K562 (cell line): ENCODE measurements at regions not wholly inside any gene's neighbourhood (a gene's known extent, or its start where the extent isn't known, plus 50 kb on each side); places are given as distances from the start of the nearest gene placed in this dataset.

ENCODE experiments used
- ATAC-seq: fragments of 200-7000 bp; cut with Tn5 transposase; 3 replicates; pipeline ENCODE4 v1.9.1; 2020; ENCODE audit warnings: moderate library complexity
- BruUV-seq: library from RNA; stranded (reverse); fragments of 400-500 nt; replicated peaks from 2 replicates; lab custom pipeline; 2021; lab: Mats Ljungman, UMichigan
- CTCF ChIA-PET: fragments of 300-600 bp; formaldehyde crosslinking; extraction: SDS; loops from one replicate; lab custom pipeline; 2021; ENCODE audit warnings: low intra/inter-chr PET ratio; lab: Yijun Ruan, JAX
- POLR2A ChIA-PET: fragments of 300-600, 350-650 bp; sonication (Branson Sonifier 250); formaldehyde crosslinking; extraction: SDS; loops from one replicate; lab custom pipeline; 2021; ENCODE audit warnings: antibody characterized with exemption, inconsistent platforms; lab: Yijun Ruan, JAX
- DNase-seq, 4 experiments: peaks; one replicate each; pipeline versions ENCODE4 v3.0.0 to v3.0.0-alpha.2; 2011 to 2018; ENCODE audit warnings: low spot score in 3 of 4, mixed read lengths in 3 of 4; ENCODE audit errors: extremely low read depth in 1 of 4
- FAIRE-seq: peaks from 2 replicates; lab custom pipeline; 2011; peaks lifted over from hg19 to GRCh38; lab: Jason Lieb, UNC
- H2AFZ ChIP-seq: 2 replicates; pipeline ENCODE4 v1.6.0; 2011; ENCODE audit warnings: low read depth, low read length, control low read depth, inconsistent platforms
- H3K27ac ChIP-seq: fragments of 200-600 bp; 3 replicates; pipeline ENCODE4 v1.8.0; 2011; ENCODE audit warnings: low read depth, mild to moderate bottlenecking, control low read depth, inconsistent platforms, low read length, moderate library complexity, mixed read lengths; ENCODE audit errors: extremely low read depth
- H3K27me3 ChIP-seq, 2 experiments: fragments of 300-600 bp in 1 of 2; 2 replicates in 1 of 2; 3 replicates in 1 of 2; pipeline versions ENCODE4 v1.6.0 to v1.8.0; 2011; ENCODE audit warnings: inconsistent platforms in 2 of 2, low read length in 2 of 2, mild to moderate bottlenecking in 1 of 2, mixed read lengths in 1 of 2, moderate library complexity in 1 of 2; ENCODE audit not compliant: control insufficient read depth in 2 of 2, insufficient read depth in 2 of 2
- H3K36me3 ChIP-seq: fragments of 300-600 bp; 3 replicates; pipeline ENCODE4 v1.8.0; 2011; ENCODE audit warnings: mild to moderate bottlenecking, low read length, inconsistent platforms; ENCODE audit not compliant: control insufficient read depth, insufficient read depth
- H3K4me1 ChIP-seq, 2 experiments: fragments of 200-600 bp in 1 of 2; replicated peaks in 1 of 2; 2 replicates in 1 of 2; 3 replicates in 1 of 2; pipeline versions ENCODE4 v1.5.1 to v1.8.0; 2011; ENCODE audit warnings: inconsistent platforms in 2 of 2, low read length in 2 of 2, mild to moderate bottlenecking in 1 of 2, mixed read lengths in 1 of 2, moderate library complexity in 1 of 2; ENCODE audit not compliant: control insufficient read depth in 2 of 2, insufficient read depth in 2 of 2
- H3K4me2 ChIP-seq: 2 replicates; pipeline ENCODE4 v1.6.1; 2011; ENCODE audit warnings: low read length, control low read depth, inconsistent platforms, mixed read lengths; ENCODE audit not compliant: insufficient read depth
- H3K4me3 ChIP-seq: fragments of 200-600 bp; sonication (generic), shearing (Covaris generic); 2 replicates; pipeline ENCODE4 v1.5.1; 2016; ENCODE audit warnings: control low read depth, inconsistent platforms
- H3K79me2 ChIP-seq: fragments of 200-600 bp; 3 replicates; pipeline ENCODE4 v1.8.0; 2011; ENCODE audit warnings: low read length, inconsistent platforms; ENCODE audit not compliant: control insufficient read depth, insufficient read depth
- H3K9ac ChIP-seq, 2 experiments: 2 replicates each; pipeline versions ENCODE4 v1.6.0 to v1.6.1; 2011; ENCODE audit warnings: low read depth in 2 of 2, low read length in 2 of 2, control low read depth in 1 of 2, inconsistent platforms in 1 of 2, mild to moderate bottlenecking in 1 of 2, mixed read lengths in 1 of 2; ENCODE audit not compliant: insufficient read depth in 1 of 2
- H3K9me1 ChIP-seq: one replicate; pipeline ENCODE4 v1.6.0; 2011; ENCODE audit warnings: inconsistent platforms, mild to moderate bottlenecking, low read length, moderate library complexity; ENCODE audit not compliant: control insufficient read depth, insufficient read depth
- H3K9me3 ChIP-seq: replicated peaks from 2 replicates; pipeline ENCODE4 v1.5.1; 2011; ENCODE audit warnings: low read depth, low read length, inconsistent platforms; ENCODE audit not compliant: control insufficient read depth, insufficient read depth
- H4K20me1 ChIP-seq: replicated peaks from 2 replicates; pipeline ENCODE4 v1.6.1; 2011; ENCODE audit warnings: low read length, inconsistent platforms, mixed read lengths; ENCODE audit not compliant: control insufficient read depth, insufficient read depth
- BACH1 ChIP-seq: fragments of 200-800 bp; sonication (Bioruptor generic); IDR thresholded peaks from 2 replicates; pipeline ENCODE4 v1.6.1; 2016; ENCODE audit warnings: missing genetic modification characterization, missing compliant biosample characterization
- CHD4 ChIP-seq: fragments of 200-600 bp; sonication (generic); IDR thresholded peaks from 3 replicates; pipeline ENCODE4 v1.6.1; 2012; ENCODE audit warnings: low read depth, mild to moderate bottlenecking, mixed read lengths, low read length, inconsistent platforms; ENCODE audit not compliant: insufficient read depth, insufficient replicate concordance, poor library complexity, severe bottlenecking
- ETV1 ChIP-seq: fragments of 450-650 bp; conservative IDR thresholded peaks from 2 replicates; pipeline ENCODE4 v1.6.1; 2016; ENCODE audit warnings: missing genetic modification characterization, control low read depth, low read depth, missing compliant biosample characterization
- FOXM1 ChIP-seq, 2 experiments: fragments of 450-650 bp in 1 of 2; sonication (generic) in 1 of 2; formaldehyde crosslinking in 1 of 2; IDR thresholded peaks; 2 replicates each; pipeline versions ENCODE4 v1.6.1 to v1.9.0; 2017 to 2022; ENCODE audit warnings: low read depth in 2 of 2, mild to moderate bottlenecking in 2 of 2, missing genetic modification reagents in 1 of 2, moderate library complexity in 1 of 2
- GATAD2A ChIP-seq: fragments of 450-650 bp; IDR thresholded peaks from 2 replicates; pipeline ENCODE4 v1.6.1; 2017
- HLTF ChIP-seq: fragments of 450-650 bp; IDR thresholded peaks from 2 replicates; pipeline ENCODE4 v1.6.1; 2016
- PBX2 ChIP-seq, 2 experiments: IDR thresholded peaks in 1 of 2; conservative IDR thresholded peaks in 1 of 2; 2 replicates each; pipeline ENCODE4 v1.6.1; 2016; ENCODE audit warnings: low read depth in 2 of 2, mild to moderate bottlenecking in 1 of 2, missing compliant biosample characterization in 1 of 2, missing genetic modification characterization in 1 of 2, moderate library complexity in 1 of 2
- RFX1 ChIP-seq: fragments of 450-650 bp; IDR thresholded peaks from 2 replicates; pipeline ENCODE4 v1.6.1; 2016; ENCODE audit warnings: mild to moderate bottlenecking, moderate library complexity
- RFX5 ChIP-seq: IDR thresholded peaks from 2 replicates; pipeline ENCODE4 v1.6.1; 2011; ENCODE audit warnings: low read depth, mild to moderate bottlenecking, improper control_type of control experiment, low read length
- SRSF9 ChIP-seq: fragments of 200-400 bp; formaldehyde crosslinking; IDR thresholded peaks from 2 replicates; pipeline ENCODE4 v1.6.1; 2017; ENCODE audit warnings: low read depth, low read length, borderline replicate concordance
- TAF7 ChIP-seq: fragments of 450-650 bp; IDR thresholded peaks from 2 replicates; pipeline ENCODE4 v1.6.1; 2016; ENCODE audit warnings: missing genetic modification characterization, missing compliant biosample characterization
- TCF15 ChIP-seq: fragments of 250-450 bp; sonication (Bioruptor Pico); IDR thresholded peaks from 2 replicates; pipeline ENCODE4 v1.8.0; 2022; ENCODE audit warnings: moderate library complexity, mild to moderate bottlenecking, inconsistent platforms
- VEZF1 ChIP-seq: fragments of 200-800 bp; sonication (Bioruptor generic); IDR thresholded peaks from 2 replicates; pipeline ENCODE4 v1.6.1; 2017; ENCODE audit warnings: missing genetic modification characterization, missing compliant biosample characterization
- ZKSCAN3 ChIP-seq: fragments of 250-450 bp; sonication (Bioruptor Pico); IDR thresholded peaks from 2 replicates; pipeline ENCODE4 v1.4.0; 2020
- ZNF282 ChIP-seq: sonication (generic); formaldehyde crosslinking; IDR thresholded peaks from 2 replicates; pipeline ENCODE4 v1.8.1; 2023; ENCODE audit warnings: missing genetic modification reagents
- ZNF511 ChIP-seq: sonication (generic); formaldehyde crosslinking; IDR thresholded peaks from 2 replicates; pipeline ENCODE4 v1.8.0; 2022; ENCODE audit warnings: mild to moderate bottlenecking, missing genetic modification reagents
- WGBS: fragments of 100-300 bp; shearing (Covaris generic); methylation state at CpG from one replicate; pipeline ENCODE4 v1.1.6; 2016; ENCODE audit warnings: low coverage, mixed read lengths; ENCODE audit not compliant: insufficient coverage; ENCODE audit errors: missing lambda C conversion rate; 5-methylcytosine and 5-hydroxymethylcytosine counted together
- in situ Hi-C: fragments of 300-500 bp; cut with MboI; formaldehyde crosslinking; loops from 4 replicates; pipeline ENCODE4 v1.15.0; 2018; ENCODE audit warnings: inconsistent platforms, mixed read lengths
- intact Hi-C: fragments of 100-400 bp; cut with micrococcal nuclease; formaldehyde crosslinking; loops from 2 replicates; pipeline ENCODE4 v1.14.2; 2022
- TF ChIP-seq, protein P1 (sequence below): fragments of 250-450 bp; sonication (Bioruptor Pico); IDR thresholded peaks from 2 replicates; pipeline ENCODE4 v1.5.1; 2021; ENCODE audit warnings: mild to moderate bottlenecking

DNA sequence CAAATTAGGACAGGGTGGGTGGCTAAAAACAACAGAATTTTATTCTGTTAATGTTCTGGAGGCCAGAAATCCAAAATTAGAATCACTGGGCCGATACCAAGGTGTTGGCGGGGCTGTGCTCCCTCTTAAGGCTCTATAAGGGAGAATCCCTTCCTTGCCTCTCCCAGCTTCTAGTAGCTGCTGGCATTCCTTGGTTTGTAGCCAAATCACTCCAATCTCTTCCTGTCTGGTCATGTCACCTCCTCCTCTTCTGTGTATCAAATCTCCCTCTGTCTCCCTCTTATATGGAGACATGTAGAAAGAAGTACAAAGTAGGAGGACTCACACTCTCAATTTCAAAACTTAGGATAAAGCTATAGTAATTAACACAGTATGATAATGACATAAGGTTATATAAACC lies 102.9 kb upstream of the SIRPA start:
- no peak for ATAC-seq
- Histone ChIP-seq H3K36me3 (no peaks in the 10 kb centered on the region), H3K27ac (no peak overlapping the region), H4K20me1 (no peaks in the 10 kb centered on the region), H3K4me1 (no peaks in the 10 kb centered on the region), H2AFZ (no peak overlapping the region), H3K4me3 (no peak overlapping the region), H3K4me2 (no peak overlapping the region), H3K27me3 (no peaks in the 10 kb centered on the region), H3K9ac (no peak overlapping the region), H3K9me3 (no peaks in the 10 kb centered on the region), H3K9me1 (no peaks in the 10 kb centered on the region), H3K79me2 (no peaks in the 10 kb centered on the region)
- intact Hi-C loops: no loop called here
- no TSS peak for BruUV-seq
- in situ Hi-C loops: no loop called here
- no peak for DNase-seq
- 0% methylated on average over 2 of the region's 2 CpGs for WGBS
- FAIRE-seq: no peak
- ChIA-PET CTCF (no interaction called here), POLR2A (no interaction called here)
- TF ChIP-seq ZKSCAN3: no peak
- TF ChIP-seq, protein P1, sequence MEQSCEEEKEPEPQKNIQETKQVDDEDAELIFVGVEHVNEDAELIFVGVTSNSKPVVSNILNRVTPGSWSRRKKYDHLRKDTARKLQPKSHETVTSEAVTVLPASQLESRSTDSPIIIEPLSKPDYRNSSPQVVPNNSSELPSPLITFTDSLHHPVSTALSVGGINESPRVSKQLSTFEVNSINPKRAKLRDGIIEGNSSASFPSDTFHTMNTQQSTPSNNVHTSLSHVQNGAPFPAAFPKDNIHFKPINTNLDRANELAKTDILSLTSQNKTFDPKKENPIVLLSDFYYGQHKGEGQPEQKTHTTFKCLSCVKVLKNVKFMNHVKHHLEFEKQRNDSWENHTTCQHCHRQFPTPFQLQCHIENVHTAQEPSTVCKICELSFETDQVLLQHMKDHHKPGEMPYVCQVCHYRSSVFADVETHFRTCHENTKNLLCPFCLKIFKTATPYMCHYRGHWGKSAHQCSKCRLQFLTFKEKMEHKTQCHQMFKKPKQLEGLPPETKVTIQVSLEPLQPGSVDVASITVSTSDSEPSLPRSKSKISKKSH (CRISPR knock-in tag): no peak
- TF ChIP-seq ZNF282 (CRISPR knock-in tag): no peak
- no peak for TF ChIP-seq RFX1
- TF ChIP-seq VEZF1 (CRISPR knock-in tag): no peak
- TF ChIP-seq CHD4: no peak
- TF ChIP-seq PBX2 (CRISPR knock-in tag; IDR thresholded peaks at IDR 0.05; ENCODE audit: low read depth): no peak
- no peak for TF ChIP-seq PBX2 (tag; conservative IDR thresholded peaks at IDR 0.05; ENCODE audit: low read depth)
- no peak for TF ChIP-seq TAF7
- TF ChIP-seq HLTF: no peak
- TF ChIP-seq ETV1 (tag): no peak
- TF ChIP-seq TCF15: no peak
- no peak for TF ChIP-seq ZNF511
- TF ChIP-seq FOXM1 (IDR thresholded peaks at IDR 0.05; ENCODE audit: low read depth): no peak
- no peak for TF ChIP-seq FOXM1 (CRISPR knock-in tag; IDR thresholded peaks at IDR 0.05; ENCODE audit: low read depth)
- no peak for TF ChIP-seq GATAD2A
- TF ChIP-seq BACH1 (tag): no peak
- no peak for TF ChIP-seq RFX5
- no peak for TF ChIP-seq SRSF9
